OCI-LY3 (cell line): ENCODE measurements at regions not wholly inside any gene's neighbourhood (a gene's known extent, or its start where the extent isn't known, plus 50 kb on each side); places are given as distances from the start of the nearest gene placed in this dataset.

ENCODE experiments used
- CTCF ChIP-seq: fragments of 200-600, 300-600 bp; sonication (generic); IDR thresholded peaks from 2 replicates; pipeline ENCODE4 v1.5.1; 2014; ENCODE audit warnings: antibody characterized with exemption, low read length, low read depth
- EZH2phosphoT487 ChIP-seq: fragments of 200-600 bp; shearing (Covaris generic); IDR thresholded peaks from 2 replicates; pipeline ENCODE4 v1.6.1; 2018; ENCODE audit warnings: antibody characterized with exemption, mixed run types, low read depth

- no peak for TF ChIP-seq CTCF
- no peak for TF ChIP-seq EZH2phosphoT487
These were observed 189.4 kb downstream of the CD109 start for GRCh38 chr6:73885393-73885792.
